SU-DHL-6 (cell line): ENCODE measurements at regions not wholly inside any gene's neighbourhood (a gene's known extent, or its start where the extent isn't known, plus 50 kb on each side); places are given as distances from the start of the nearest gene placed in this dataset.

Experiments
- H2AFZ ChIP-seq: fragments of 200-600 bp; sonication (generic); 2 replicates; pipeline ENCODE4 v1.6.1; 2014; ENCODE audit warnings: low read depth, mild to moderate bottlenecking, moderate library complexity, mixed read lengths, antibody characterized with exemption, low read length; ENCODE audit not compliant: severe bottlenecking
- H3F3A ChIP-seq: fragments of 200-600 bp; shearing (Covaris generic); 2 replicates; pipeline ENCODE4 v1.6.0; 2016; ENCODE audit warnings: antibody characterized with exemption, mild to moderate bottlenecking; ENCODE audit not compliant: insufficient read depth
- H3K27ac ChIP-seq: fragments of 200-600 bp; sonication (generic); 2 replicates; pipeline ENCODE4 v1.5.1; 2016; ENCODE audit warnings: low read depth, mild to moderate bottlenecking, low read length, moderate library complexity, mixed read lengths
- H3K27me3 ChIP-seq: fragments of 200-600 bp; sonication (generic), shearing (Covaris generic); 2 replicates; pipeline ENCODE4 v1.6.0; 2014; ENCODE audit warnings: mild to moderate bottlenecking, low read length
- H3K36me3 ChIP-seq: fragments of 200-600 bp; sonication (generic); 2 replicates; pipeline ENCODE4 v1.6.1; 2014; ENCODE audit warnings: mild to moderate bottlenecking, low read length, mixed read lengths
- H3K4me2 ChIP-seq: fragments of 300-600, 200-600 bp; shearing (Covaris generic), sonication (generic); 2 replicates; pipeline ENCODE4 v1.6.0; 2014; ENCODE audit warnings: low read length, low read depth, mild to moderate bottlenecking; ENCODE audit not compliant: poor library complexity, severe bottlenecking
- H3K4me3 ChIP-seq: fragments of 200-600 bp; sonication (generic); 2 replicates; pipeline ENCODE4 v1.5.1; 2014; ENCODE audit warnings: antibody characterized with exemption, low read length, mild to moderate bottlenecking, mixed read lengths; ENCODE audit not compliant: insufficient read depth, poor library complexity, severe bottlenecking
- H3K79me2 ChIP-seq: fragments of 200-600 bp; sonication (generic); 2 replicates; pipeline ENCODE4 v1.6.1; 2014; ENCODE audit warnings: mild to moderate bottlenecking, low read length, moderate library complexity; ENCODE audit not compliant: insufficient read depth
- H3K9ac ChIP-seq: fragments of 200-600 bp; sonication (generic); 2 replicates; pipeline ENCODE4 v1.7.0; 2014; ENCODE audit warnings: mild to moderate bottlenecking, low read length
- H3K9me2 ChIP-seq: fragments of 200-600 bp; sonication (generic); replicated peaks from 2 replicates; pipeline ENCODE4 v1.6.1; 2014; ENCODE audit warnings: low read length; ENCODE audit not compliant: insufficient read depth
- H3K9me3 ChIP-seq: fragments of 200-600 bp; sonication (generic); 2 replicates; pipeline ENCODE4 v1.6.1; 2014; ENCODE audit warnings: low read length, mixed read lengths; ENCODE audit not compliant: insufficient read depth
- H4K20me1 ChIP-seq: fragments of 200-600 bp; sonication (generic); 2 replicates; pipeline ENCODE4 v1.6.1; 2014; ENCODE audit warnings: low read depth, mild to moderate bottlenecking, antibody characterized with exemption, low read length, moderate library complexity, mixed read lengths
- EZH2phosphoT487 ChIP-seq: fragments of 200-600 bp; sonication (generic), shearing (Covaris generic); conservative IDR thresholded peaks from 2 replicates; pipeline ENCODE4 v1.6.1; 2018; ENCODE audit warnings: mild to moderate bottlenecking, antibody characterized with exemption, low read length, moderate library complexity, mixed read lengths
- TF ChIP-seq, protein P1 (sequence below): fragments of 200-600 bp; sonication (generic); IDR thresholded peaks from one replicate; pipeline ENCODE4 v1.5.1; 2017; ENCODE audit warnings: antibody characterized with exemption, mild to moderate bottlenecking, low read length, moderate library complexity; ENCODE audit not compliant: insufficient read depth, poor library complexity, severe bottlenecking

DNA sequence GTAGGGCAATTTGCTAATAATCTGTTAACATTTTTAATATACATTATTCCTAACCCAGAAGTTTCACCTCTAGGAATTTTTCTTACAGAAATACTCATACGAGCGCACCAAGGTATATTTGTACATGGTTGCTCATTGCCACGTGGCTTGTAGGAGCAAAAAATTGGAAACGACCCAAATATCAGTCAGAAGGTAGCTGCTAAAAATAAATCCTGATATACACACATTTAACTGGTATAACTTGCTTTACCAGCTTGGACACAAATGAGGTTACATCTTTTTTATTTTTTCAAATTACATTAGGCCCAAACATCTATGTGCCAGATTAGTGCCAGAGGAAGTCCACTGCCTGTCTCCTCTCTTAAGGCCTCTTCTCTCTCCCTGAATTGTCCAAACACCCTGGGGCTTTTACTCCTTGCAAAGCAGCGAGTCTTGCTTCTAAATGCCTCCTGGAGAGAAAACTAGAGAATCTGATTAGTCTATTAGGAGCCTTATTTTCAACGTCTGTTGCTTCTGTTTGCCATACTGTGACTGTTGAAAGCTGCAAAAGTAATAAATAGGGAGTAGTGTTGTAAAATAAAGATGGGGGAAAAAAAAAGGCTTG lies 92.0 kb upstream of the SSBP2 start:
- TF ChIP-seq, protein P1, sequence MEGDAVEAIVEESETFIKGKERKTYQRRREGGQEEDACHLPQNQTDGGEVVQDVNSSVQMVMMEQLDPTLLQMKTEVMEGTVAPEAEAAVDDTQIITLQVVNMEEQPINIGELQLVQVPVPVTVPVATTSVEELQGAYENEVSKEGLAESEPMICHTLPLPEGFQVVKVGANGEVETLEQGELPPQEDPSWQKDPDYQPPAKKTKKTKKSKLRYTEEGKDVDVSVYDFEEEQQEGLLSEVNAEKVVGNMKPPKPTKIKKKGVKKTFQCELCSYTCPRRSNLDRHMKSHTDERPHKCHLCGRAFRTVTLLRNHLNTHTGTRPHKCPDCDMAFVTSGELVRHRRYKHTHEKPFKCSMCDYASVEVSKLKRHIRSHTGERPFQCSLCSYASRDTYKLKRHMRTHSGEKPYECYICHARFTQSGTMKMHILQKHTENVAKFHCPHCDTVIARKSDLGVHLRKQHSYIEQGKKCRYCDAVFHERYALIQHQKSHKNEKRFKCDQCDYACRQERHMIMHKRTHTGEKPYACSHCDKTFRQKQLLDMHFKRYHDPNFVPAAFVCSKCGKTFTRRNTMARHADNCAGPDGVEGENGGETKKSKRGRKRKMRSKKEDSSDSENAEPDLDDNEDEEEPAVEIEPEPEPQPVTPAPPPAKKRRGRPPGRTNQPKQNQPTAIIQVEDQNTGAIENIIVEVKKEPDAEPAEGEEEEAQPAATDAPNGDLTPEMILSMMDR = no peak
- no peak for TF ChIP-seq EZH2phosphoT487
- no peaks in the 10 kb centered on the region for H3K79me2 ChIP-seq

DNA sequence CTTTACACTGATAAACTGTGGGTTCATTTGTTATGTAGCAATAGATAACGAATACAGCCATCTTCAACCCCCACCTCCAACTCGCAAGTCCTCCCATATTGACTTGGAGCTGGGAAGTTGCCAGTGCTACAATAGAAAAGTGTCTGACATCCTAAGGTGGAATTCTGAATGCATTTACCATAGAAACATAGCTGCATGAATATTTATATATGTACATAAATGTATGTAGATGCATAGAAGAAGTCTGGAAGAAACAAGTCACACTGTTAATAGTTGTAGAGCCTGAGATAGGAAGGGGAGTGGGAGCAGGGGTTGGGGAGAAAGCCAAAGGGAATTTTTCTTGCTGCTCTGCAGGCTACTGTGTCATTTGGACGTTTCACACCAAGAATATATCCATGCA lies 88.1 kb upstream of the SSBP2 start:
- H3F3A ChIP-seq = no peaks in the 10 kb centered on the region
- no peak for TF ChIP-seq EZH2phosphoT487
- TF ChIP-seq, protein P1 = no peak
- no peaks in the 10 kb centered on the region for H3K9me3 ChIP-seq
- H3K36me3 ChIP-seq = no peaks in the 10 kb centered on the region
- no peak overlapping the region for H3K27ac ChIP-seq
- no peaks in the 10 kb centered on the region for H3K27me3 ChIP-seq
- no peak overlapping the region for H2AFZ ChIP-seq
- H3K4me2 ChIP-seq = no peak overlapping the region
- no peaks in the 10 kb centered on the region for H4K20me1 ChIP-seq
- H3K79me2 ChIP-seq = no peaks in the 10 kb centered on the region
- no peak overlapping the region for H3K9ac ChIP-seq
- H3K4me3 ChIP-seq = no peak overlapping the region
- no peaks in the 10 kb centered on the region for H3K9me2 ChIP-seq

More for the DNA sequence above, 92.0 kb upstream of the SSBP2 start:
- H3F3A ChIP-seq = no peaks in the 10 kb centered on the region
- no peaks in the 10 kb centered on the region for H4K20me1 ChIP-seq
- no peaks in the 10 kb centered on the region for H3K9me2 ChIP-seq
- H3K9ac ChIP-seq = no peak overlapping the region
- H2AFZ ChIP-seq = no peak overlapping the region
- no peak overlapping the region for H3K27ac ChIP-seq
- no peaks in the 10 kb centered on the region for H3K36me3 ChIP-seq
- H3K4me2 ChIP-seq = no peak overlapping the region
- H3K9me3 ChIP-seq = no peaks in the 10 kb centered on the region
- no peak overlapping the region for H3K4me3 ChIP-seq
- no peaks in the 10 kb centered on the region for H3K27me3 ChIP-seq

DNA sequence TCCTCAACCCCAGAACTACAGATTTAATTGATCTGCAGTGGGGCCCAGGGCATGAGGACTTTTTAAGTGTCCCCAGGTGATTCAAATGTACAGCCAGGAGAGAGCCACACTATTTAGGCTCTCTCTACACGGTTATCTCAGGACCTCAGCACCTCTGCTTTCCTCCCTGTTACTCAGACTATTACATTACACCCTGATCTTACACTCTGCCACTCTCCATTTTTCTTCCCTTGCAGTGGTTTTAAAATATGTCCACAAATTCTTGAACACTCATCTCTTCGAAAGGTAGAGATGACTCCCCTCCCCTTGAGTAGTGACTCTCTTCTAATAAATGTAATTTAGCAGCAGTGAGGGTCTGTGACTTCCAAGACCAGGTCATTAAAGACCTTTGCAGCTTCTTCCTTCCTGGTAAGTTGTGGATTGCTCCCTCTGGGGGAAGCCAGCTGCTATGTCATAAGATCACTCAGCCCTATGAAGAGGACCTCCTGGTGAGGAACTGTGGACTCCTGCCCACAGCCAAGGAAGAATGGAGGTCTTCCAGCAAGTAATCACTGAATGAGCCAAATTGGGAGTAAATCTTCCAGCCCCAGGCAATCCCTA lies 87.5 kb upstream of the SSBP2 start:
- Histone ChIP-seq H3F3A (no peaks in the 10 kb centered on the region), H3K9me3 (no peaks in the 10 kb centered on the region), H3K27ac (no peak overlapping the region), H3K27me3 (no peaks in the 10 kb centered on the region), H3K4me3 (no peak overlapping the region), H3K4me2 (no peak overlapping the region), H3K79me2 (no peaks in the 10 kb centered on the region), H3K9ac (no peak overlapping the region), H3K36me3 (no peaks in the 10 kb centered on the region), H4K20me1 (no peaks in the 10 kb centered on the region), H3K9me2 (no peaks in the 10 kb centered on the region), H2AFZ (no peak overlapping the region)
- TF ChIP-seq, protein P1 = peak; percentile 33
- TF ChIP-seq EZH2phosphoT487 = no peak
